ENCODE measurements at regions not wholly inside any gene's neighbourhood (a gene's known extent, or its start where the extent isn't known, plus 50 kb on each side); places are given as distances from the start of the nearest gene placed in this dataset.
"Not testable (repeated sequence)": the region's sequence is repeated elsewhere in the genome, so short reads cannot be mapped to it uniquely, and the experiment has no call there.

DNA sequence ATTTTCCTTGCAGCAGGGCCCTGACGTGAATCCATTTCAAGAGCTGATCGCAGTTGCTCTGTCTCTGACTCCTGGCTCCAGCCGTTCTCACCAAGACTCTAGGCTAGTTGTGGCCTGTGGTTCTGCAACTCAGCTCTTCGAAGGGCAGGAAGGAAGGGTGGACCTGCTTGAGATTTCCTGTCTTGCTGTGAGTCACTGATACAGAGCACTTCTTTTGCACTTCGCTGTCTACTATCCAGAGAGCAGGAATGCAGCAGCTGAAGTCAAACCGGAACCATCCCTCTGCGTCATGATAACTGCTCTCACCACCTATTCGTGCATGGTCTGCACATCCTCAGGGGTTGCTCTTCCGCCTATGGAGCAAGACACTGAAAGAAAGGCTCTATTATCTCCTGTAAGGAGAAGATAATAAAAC lies 59.7 kb downstream of the RAP2B start:
- Mint-ChIP-seq H3K4me3 (peak overlapping the region; percentile 78), H3K27ac (peak overlapping the region; percentile 98), H3K36me3 (ENCODE audit: low read depth) (peaks cover 4% of the 10 kb centered on the region), H3K4me1 (peaks cover 37% of the 10 kb centered on the region), H3K27me3 (no peaks in the 10 kb centered on the region)
- ATAC-seq (peak; percentile 97), DNase-seq (peak; percentile 34 to 69 (median 60))
- no peaks in the 10 kb centered on the region for H3K9me3 ChIP-seq (ENCODE audit: control insufficient read depth, low read length, poor library complexity, severe bottlenecking)

GRCh38 chr3:153226877-153227276 lies 64.9 kb downstream of the RAP2B start:
- not testable (repeated sequence) for H3K27ac Mint-ChIP-seq; ATAC-seq; H3K36me3 Mint-ChIP-seq (ENCODE audit: low read depth); H3K4me3 Mint-ChIP-seq; H3K27me3 Mint-ChIP-seq; DNase-seq; H3K9me3 ChIP-seq (ENCODE audit: control insufficient read depth, low read length, poor library complexity, severe bottlenecking); H3K4me1 Mint-ChIP-seq

DNA sequence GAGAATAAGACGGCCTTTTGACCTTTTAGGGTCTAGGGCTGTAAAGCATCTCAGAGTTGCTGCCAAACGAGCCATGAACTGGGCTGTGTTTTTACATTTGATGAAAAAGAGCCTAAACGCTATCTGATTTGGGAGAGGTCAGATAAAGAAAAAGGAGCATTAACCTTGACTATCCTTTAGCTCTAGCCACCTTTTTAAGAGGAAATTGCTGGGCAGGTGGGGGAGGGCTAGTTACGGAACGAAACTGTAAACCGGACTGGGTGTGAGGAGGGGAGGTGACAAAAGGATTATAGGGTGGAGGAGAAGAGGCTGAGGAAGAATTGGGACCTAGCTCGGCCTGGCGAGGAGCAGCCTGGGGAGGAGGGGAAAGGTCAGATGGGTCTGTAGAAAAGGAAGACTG lies 68.4 kb downstream of the RAP2B start:
- DNase-seq; H3K36me3 Mint-ChIP-seq (ENCODE audit: low read depth); H3K4me1 Mint-ChIP-seq; ATAC-seq; H3K27me3 Mint-ChIP-seq; H3K9me3 ChIP-seq (ENCODE audit: control insufficient read depth, low read length, poor library complexity, severe bottlenecking); H3K4me3 Mint-ChIP-seq: not testable (repeated sequence)
- H3K27ac Mint-ChIP-seq: peak overlapping the region; percentile 49

DNA sequence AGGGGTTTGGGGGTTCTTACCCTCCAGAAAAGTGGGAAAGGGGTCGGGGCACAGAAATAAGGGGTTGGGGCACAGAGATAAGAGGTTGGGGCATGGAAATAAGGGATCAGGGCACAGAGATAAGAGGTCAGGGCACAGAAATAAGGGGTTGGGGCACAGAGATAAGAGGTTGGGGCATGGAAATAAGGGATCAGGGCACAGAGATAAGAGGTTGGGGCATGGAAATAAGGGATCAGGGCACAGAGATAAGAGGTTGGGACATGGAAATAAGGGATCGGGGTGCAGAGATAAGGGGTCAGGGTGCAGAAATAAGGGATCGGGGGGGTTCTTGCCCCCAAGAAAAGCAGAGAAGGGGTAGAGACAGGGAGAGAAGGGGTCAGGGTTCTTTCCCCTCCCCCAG lies 69.2 kb downstream of the RAP2B start:
- H3K36me3 Mint-ChIP-seq (ENCODE audit: low read depth); H3K4me3 Mint-ChIP-seq; DNase-seq; H3K27me3 Mint-ChIP-seq; ATAC-seq; H3K9me3 ChIP-seq (ENCODE audit: control insufficient read depth, low read length, poor library complexity, severe bottlenecking); H3K27ac Mint-ChIP-seq; H3K4me1 Mint-ChIP-seq: not testable (repeated sequence)

DNA sequence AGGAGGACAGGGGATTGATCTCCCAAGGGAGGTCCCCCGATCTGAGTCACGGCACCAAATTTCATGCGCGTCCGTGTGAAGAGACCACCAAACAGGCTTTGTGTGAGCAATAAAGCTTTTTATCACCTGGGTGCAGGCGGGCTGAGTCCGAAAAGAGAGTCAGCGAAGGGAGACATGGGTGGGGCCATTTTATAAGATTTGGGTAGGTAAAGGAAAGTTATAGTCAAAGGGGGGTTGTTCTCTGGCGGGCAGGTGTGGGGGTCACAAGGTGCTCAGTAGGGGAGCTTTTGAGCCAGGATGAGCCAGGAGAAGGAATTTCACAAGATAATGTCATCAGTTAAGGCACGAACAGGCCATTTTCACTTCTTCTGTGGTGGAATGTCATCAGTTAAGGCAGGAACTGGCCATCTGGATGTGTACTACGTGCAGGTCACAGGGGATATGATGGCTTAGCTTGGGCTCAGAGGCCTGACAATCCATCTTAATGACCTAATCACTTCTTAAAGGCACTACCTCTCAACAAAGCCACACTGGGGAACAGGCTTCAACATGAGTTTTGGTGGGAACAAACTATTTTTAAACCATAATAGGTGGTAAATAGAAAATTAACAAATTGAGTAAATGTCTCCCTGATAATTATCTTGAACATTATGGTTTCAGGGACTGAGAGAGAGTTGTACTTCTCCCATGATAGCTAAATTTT lies 70.2 kb downstream of the RAP2B start:
- not testable (repeated sequence) for H3K9me3 ChIP-seq (ENCODE audit: control insufficient read depth, low read length, poor library complexity, severe bottlenecking); H3K4me1 Mint-ChIP-seq; H3K36me3 Mint-ChIP-seq (ENCODE audit: low read depth); H3K27ac Mint-ChIP-seq; ATAC-seq; H3K27me3 Mint-ChIP-seq; H3K4me3 Mint-ChIP-seq; DNase-seq

GRCh38 chr3:153232851-153233271 lies 70.8 kb downstream of the RAP2B start:
- H3K27ac Mint-ChIP-seq: no peak overlapping the region
- H3K4me3 Mint-ChIP-seq: no peak overlapping the region
- peaks cover 2% of the 10 kb centered on the region for H3K4me1 Mint-ChIP-seq
- no peaks in the 10 kb centered on the region for H3K36me3 Mint-ChIP-seq (ENCODE audit: low read depth)
- H3K27me3 Mint-ChIP-seq: no peaks in the 10 kb centered on the region
- no peak for ATAC-seq
- no peaks in the 10 kb centered on the region for H3K9me3 ChIP-seq (ENCODE audit: control insufficient read depth, low read length, poor library complexity, severe bottlenecking)
- no peak for DNase-seq

DNA sequence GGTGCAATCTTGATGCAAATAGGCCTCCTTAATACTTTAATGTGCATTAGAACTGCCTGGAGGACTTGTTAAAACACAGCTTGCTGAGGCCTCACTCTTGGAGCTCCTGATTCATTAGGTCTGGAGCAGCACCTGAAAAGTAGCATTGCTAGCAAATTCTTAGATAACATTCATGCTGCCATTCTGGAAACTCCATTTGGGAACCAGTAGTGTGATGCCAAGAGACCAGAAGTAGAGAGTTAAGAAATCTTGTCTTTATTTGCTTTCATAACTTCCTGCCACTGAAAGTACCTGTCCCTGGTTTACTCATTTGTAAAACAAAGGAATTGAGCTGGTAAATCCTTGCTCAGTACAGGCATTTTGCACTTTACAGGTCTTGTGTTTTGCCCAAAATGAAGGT lies 72.0 kb downstream of the RAP2B start:
- Mint-ChIP-seq H3K36me3 (ENCODE audit: low read depth) (no peaks in the 10 kb centered on the region), H3K27me3 (no peaks in the 10 kb centered on the region), H3K27ac (no peak overlapping the region), H3K4me1 (peaks cover 2% of the 10 kb centered on the region), H3K4me3 (no peak overlapping the region)
- no peak for ATAC-seq
- H3K9me3 ChIP-seq (ENCODE audit: control insufficient read depth, low read length, poor library complexity, severe bottlenecking): no peaks in the 10 kb centered on the region
- DNase-seq: no peak

DNA sequence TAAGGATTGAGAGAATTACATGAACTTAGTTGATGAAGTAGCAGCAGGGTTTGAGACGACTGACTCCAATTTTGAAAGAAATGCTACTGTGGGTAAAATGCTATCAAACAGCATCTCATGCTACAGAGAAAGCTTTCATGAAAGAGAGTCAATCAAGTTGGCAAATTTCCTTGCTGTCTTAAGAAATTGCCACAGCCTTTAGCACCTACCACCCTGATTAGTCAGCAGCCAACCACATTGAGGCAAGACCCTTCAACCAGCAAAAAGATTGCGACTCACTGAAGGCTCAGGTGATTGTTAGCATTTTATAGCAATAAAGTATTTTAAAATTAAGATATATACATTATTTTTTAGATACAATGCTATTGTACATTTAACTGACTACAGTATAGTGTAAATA lies 80.9 kb downstream of the RAP2B start:
- no peaks in the 10 kb centered on the region for H3K9me3 ChIP-seq (ENCODE audit: control insufficient read depth, low read length, poor library complexity, severe bottlenecking)
- no peaks in the 10 kb centered on the region for H3K27me3 Mint-ChIP-seq
- H3K4me1 Mint-ChIP-seq: peaks cover 8% of the 10 kb centered on the region
- H3K4me3 Mint-ChIP-seq: no peak overlapping the region
- no peak overlapping the region for H3K27ac Mint-ChIP-seq
- H3K36me3 Mint-ChIP-seq (ENCODE audit: low read depth): peaks cover 7% of the 10 kb centered on the region
- no peak for DNase-seq
- ATAC-seq: no peak

GRCh38 chr3:153244961-153245360 lies 82.9 kb downstream of the RAP2B start:
- Mint-ChIP-seq H3K27me3 (no peaks in the 10 kb centered on the region), H3K4me1 (peaks cover 15% of the 10 kb centered on the region), H3K4me3 (no peak overlapping the region), H3K27ac (no peak overlapping the region), H3K36me3 (ENCODE audit: low read depth) (peaks cover 7% of the 10 kb centered on the region)
- DNase-seq (no peak), ATAC-seq (no peak)
- no peaks in the 10 kb centered on the region for H3K9me3 ChIP-seq (ENCODE audit: control insufficient read depth, low read length, poor library complexity, severe bottlenecking)

DNA sequence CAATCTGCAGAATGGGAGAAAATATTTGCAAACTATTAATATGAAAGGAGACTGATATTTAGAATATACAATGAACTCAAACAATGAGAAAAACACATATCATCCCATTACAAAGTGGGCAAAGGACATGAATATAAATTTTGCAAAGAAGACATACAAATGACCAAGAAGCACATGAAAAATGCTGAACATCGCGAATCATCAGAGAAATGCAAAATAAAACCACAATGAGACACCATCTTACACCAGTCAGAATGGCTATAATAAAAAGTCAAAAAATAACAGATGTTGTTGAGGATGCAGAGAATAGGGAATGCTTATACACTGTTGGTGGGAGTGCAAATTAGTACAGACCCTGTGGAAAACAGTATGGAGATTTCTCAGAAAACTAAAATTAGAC lies 83.6 kb downstream of the RAP2B start:
- H3K27me3 Mint-ChIP-seq: no peaks in the 10 kb centered on the region
- no peak overlapping the region for H3K27ac Mint-ChIP-seq
- no peaks in the 10 kb centered on the region for H3K9me3 ChIP-seq (ENCODE audit: control insufficient read depth, low read length, poor library complexity, severe bottlenecking)
- H3K4me1 Mint-ChIP-seq: peaks cover 21% of the 10 kb centered on the region
- peaks cover 7% of the 10 kb centered on the region for H3K36me3 Mint-ChIP-seq (ENCODE audit: low read depth)
- no peak for ATAC-seq
- no peak overlapping the region for H3K4me3 Mint-ChIP-seq
- DNase-seq: no peak

DNA sequence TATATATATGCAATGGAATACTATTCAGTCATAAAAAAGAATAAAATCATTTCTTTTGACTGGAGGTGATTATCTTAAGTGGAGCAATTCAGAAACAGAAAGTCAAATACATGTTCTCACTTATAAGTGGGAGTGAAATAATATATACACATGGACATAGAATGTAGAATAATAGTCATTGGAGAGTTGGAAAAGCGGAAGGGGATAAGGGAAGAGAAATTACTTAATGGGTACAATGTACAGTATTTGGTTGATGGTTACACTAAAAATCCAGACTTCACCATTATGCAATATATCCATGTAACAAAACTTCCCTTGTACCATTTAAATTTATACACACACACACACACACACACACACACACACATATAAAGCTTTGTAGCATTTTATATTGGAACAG lies 84.3 kb downstream of the RAP2B start:
- Mint-ChIP-seq H3K4me1 (peaks cover 22% of the 10 kb centered on the region), H3K27me3 (no peaks in the 10 kb centered on the region), H3K4me3 (no peak overlapping the region), H3K27ac (no peak overlapping the region), H3K36me3 (ENCODE audit: low read depth) (peaks cover 7% of the 10 kb centered on the region)
- ATAC-seq (no peak), DNase-seq (no peak)
- H3K9me3 ChIP-seq (ENCODE audit: control insufficient read depth, low read length, poor library complexity, severe bottlenecking): no peaks in the 10 kb centered on the region

DNA sequence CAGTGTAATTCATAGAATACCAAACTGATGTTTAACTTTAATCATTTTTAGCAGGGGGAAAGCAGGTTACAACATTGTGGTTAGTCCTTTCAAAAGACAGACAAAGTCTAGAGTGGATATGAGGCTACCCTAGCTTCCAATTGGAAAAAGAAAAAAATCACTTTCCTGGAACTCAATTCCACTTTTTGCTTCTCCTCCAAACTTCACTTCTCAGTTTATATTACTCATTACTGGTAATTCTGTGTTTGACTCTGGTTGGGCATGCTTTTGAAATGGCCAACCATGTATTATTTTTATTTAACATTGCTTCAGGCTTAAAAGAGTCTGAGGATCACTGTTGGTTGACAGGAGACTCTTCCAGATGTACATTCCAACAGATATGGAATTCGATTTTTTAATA lies 84.8 kb downstream of the RAP2B start:
- Mint-ChIP-seq H3K4me1 (peaks cover 22% of the 10 kb centered on the region), H3K4me3 (no peak overlapping the region), H3K36me3 (ENCODE audit: low read depth) (peaks cover 7% of the 10 kb centered on the region), H3K27ac (peak overlapping the region; percentile 21), H3K27me3 (no peaks in the 10 kb centered on the region)
- H3K9me3 ChIP-seq (ENCODE audit: control insufficient read depth, low read length, poor library complexity, severe bottlenecking): no peaks in the 10 kb centered on the region
- ATAC-seq (no peak), DNase-seq (no peak)

DNA sequence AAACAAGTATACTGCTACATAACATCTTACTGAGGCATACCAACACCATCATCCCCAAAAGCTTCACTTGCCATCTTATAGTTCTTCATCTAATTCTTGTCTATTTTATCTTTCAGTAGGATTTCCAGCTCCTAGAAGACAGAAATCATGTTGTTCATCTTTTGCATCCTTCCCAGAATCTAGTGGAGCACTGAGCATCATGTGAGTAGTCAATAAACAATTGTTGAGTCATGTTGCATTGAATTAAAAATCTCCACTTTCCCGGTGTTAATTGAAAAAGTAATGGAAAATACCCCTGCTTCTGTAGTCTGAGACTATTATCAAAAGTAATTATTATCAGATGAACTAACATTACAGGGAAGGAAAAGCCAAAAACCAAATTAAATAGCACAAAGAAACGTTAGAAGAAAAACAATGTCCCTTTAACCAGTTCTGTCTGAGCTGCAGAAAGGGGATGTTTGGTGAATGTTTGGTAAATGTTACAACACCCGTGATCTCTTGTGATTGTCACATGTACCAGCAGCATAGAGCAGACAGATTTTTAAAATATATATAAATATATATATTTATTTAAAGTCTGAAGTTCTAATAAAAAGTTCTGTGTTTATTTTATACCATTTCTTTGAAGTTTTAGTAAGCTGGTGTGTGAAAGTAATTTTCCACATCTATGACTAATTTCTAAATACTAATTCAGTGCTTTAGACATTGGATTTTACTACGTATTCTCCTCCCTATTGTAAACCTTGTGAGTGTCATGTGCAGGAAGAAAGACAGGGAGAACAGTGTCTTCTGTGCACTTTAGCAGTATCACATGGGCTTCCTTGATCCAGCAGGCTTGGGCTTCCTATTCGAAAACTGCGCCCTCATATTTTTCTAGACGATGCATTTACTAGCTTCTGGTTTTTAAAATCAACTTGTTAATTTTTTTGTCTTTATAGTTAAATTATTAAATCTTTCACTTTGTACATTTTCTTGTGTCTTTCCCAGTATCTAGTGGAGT lies 85.6 kb downstream of the RAP2B start:
- Mint-ChIP-seq H3K27ac (peak overlapping the region; percentile 21), H3K36me3 (ENCODE audit: low read depth) (peaks cover 4% of the 10 kb centered on the region), H3K4me3 (no peak overlapping the region), H3K27me3 (no peaks in the 10 kb centered on the region), H3K4me1 (peaks cover 22% of the 10 kb centered on the region)
- no peak for DNase-seq
- ATAC-seq: no peak
- H3K9me3 ChIP-seq (ENCODE audit: control insufficient read depth, low read length, poor library complexity, severe bottlenecking): no peaks in the 10 kb centered on the region
